HEK293 (cell line): ENCODE measurements at regions not wholly inside any gene's neighbourhood (a gene's known extent, or its start where the extent isn't known, plus 50 kb on each side); places are given as distances from the start of the nearest gene placed in this dataset.

ENCODE experiments used
- CTCF ChIA-PET: fragments of 350-600 bp; formaldehyde crosslinking; extraction: SDS; loops from one replicate; lab custom pipeline; 2021; ENCODE audit warnings: antibody characterized with exemption; lab: Yijun Ruan, JAX
- POLR2A ChIA-PET: fragments of 300-600 bp; formaldehyde crosslinking; extraction: SDS; loops from one replicate; lab custom pipeline; 2020; ENCODE audit warnings: antibody characterized with exemption, inconsistent platforms; lab: Yijun Ruan, JAX
- H3K27ac ChIP-seq: fragments of 200-500 bp; sonication (Bioruptor generic); 2 replicates; pipeline ENCODE4 v1.5.1; 2014; ENCODE audit warnings: low read depth, low read length, control low read depth, inconsistent platforms; ENCODE audit errors: extremely low read depth
- H3K36me3 ChIP-seq, 2 experiments: fragments of 200-500 bp in 1 of 2; sonication (Bioruptor generic) in 1 of 2; 1 replicate in 1 of 2; 2 replicates in 1 of 2; pipeline ENCODE4 v1.5.1; 2014 to 2017; ENCODE audit warnings: inconsistent platforms in 2 of 2, low read length in 2 of 2; ENCODE audit not compliant: control insufficient read depth in 2 of 2, insufficient read depth in 1 of 2
- H3K4me1 ChIP-seq: fragments of 200-500 bp; sonication (Bioruptor generic); 2 replicates; pipeline ENCODE4 v1.5.1; 2014; ENCODE audit warnings: mild to moderate bottlenecking, low read length, inconsistent platforms; ENCODE audit not compliant: control insufficient read depth, insufficient read depth
- H3K4me3 ChIP-seq: 2 replicates; pipeline ENCODE4 v1.5.1; 2011; ENCODE audit warnings: low read depth, mild to moderate bottlenecking, control low read depth, low read length, moderate library complexity
- H3K9me3 ChIP-seq: fragments of 200-500 bp; sonication (Bioruptor generic); 2 replicates; pipeline ENCODE4 v1.5.1; 2014; ENCODE audit warnings: low read depth, low read length, inconsistent platforms; ENCODE audit not compliant: control insufficient read depth, insufficient read depth
- PRDM1 ChIP-seq: fragments of 450-650 bp; formaldehyde crosslinking; IDR thresholded peaks from 2 replicates; pipeline ENCODE4; 2016; ENCODE audit warnings: missing biosample characterization, missing genetic modification characterization
- SCRT1 ChIP-seq: fragments of 450-650 bp; formaldehyde crosslinking; IDR thresholded peaks from 2 replicates; pipeline ENCODE4 v1.5.1; 2016; ENCODE audit warnings: missing biosample characterization, missing genetic modification characterization, borderline replicate concordance
- SETDB1 ChIP-seq: IDR thresholded peaks from one replicate; pipeline ENCODE4 v1.6.1; 2017; ENCODE audit warnings: mild to moderate bottlenecking, low read length, moderate library complexity, mixed read lengths; ENCODE audit not compliant: insufficient read length
- YY2 ChIP-seq: fragments of 450-650 bp; formaldehyde crosslinking; IDR thresholded peaks from 2 replicates; pipeline ENCODE4 v1.5.1; 2016; ENCODE audit warnings: missing biosample characterization, missing genetic modification characterization
- ZBTB20 ChIP-seq: fragments of 450-650 bp; formaldehyde crosslinking; IDR thresholded peaks from 2 replicates; pipeline ENCODE4 v1.5.1; 2016; ENCODE audit warnings: missing biosample characterization, missing genetic modification characterization
- ZBTB48 ChIP-seq: fragments of 450-650 bp; formaldehyde crosslinking; IDR thresholded peaks from 2 replicates; pipeline ENCODE4 v1.5.1; 2016; ENCODE audit warnings: missing biosample characterization, missing genetic modification characterization
- ZBTB8A ChIP-seq: fragments of 450-650 bp; formaldehyde crosslinking; IDR thresholded peaks from 2 replicates; pipeline ENCODE4 v1.5.1; 2016; ENCODE audit warnings: missing biosample characterization, missing genetic modification characterization
- ZNF184 ChIP-seq: fragments of 450-650 bp; IDR thresholded peaks from 2 replicates; pipeline ENCODE4 v1.5.1; 2018; ENCODE audit warnings: missing biosample characterization, mild to moderate bottlenecking, missing genetic modification characterization
- ZNF19 ChIP-seq: fragments of 450-650 bp; formaldehyde crosslinking; IDR thresholded peaks from 2 replicates; pipeline ENCODE4; 2016; ENCODE audit warnings: missing biosample characterization, missing genetic modification characterization, low read depth
- ZNF214 ChIP-seq: fragments of 450-650 bp; formaldehyde crosslinking; IDR thresholded peaks from 2 replicates; pipeline ENCODE4 v1.5.1; 2017; ENCODE audit warnings: missing biosample characterization, mild to moderate bottlenecking, missing genetic modification characterization, borderline replicate concordance
- ZNF239 ChIP-seq: fragments of 450-650 bp; formaldehyde crosslinking; IDR thresholded peaks from 2 replicates; pipeline ENCODE4 v1.5.1; 2016; ENCODE audit warnings: missing biosample characterization, missing genetic modification characterization
- ZNF311 ChIP-seq: fragments of 450-650 bp; formaldehyde crosslinking; IDR thresholded peaks from 2 replicates; pipeline ENCODE4 v1.5.1; 2017; ENCODE audit warnings: missing biosample characterization, missing genetic modification characterization, borderline replicate concordance
- ZNF521 ChIP-seq: fragments of 450-650 bp; formaldehyde crosslinking; IDR thresholded peaks from 2 replicates; pipeline ENCODE4 v1.5.1; 2017; ENCODE audit warnings: missing biosample characterization, mild to moderate bottlenecking, missing genetic modification characterization
- ZNF529 ChIP-seq: fragments of 450-650 bp; formaldehyde crosslinking; IDR thresholded peaks from 2 replicates; pipeline ENCODE4 v1.5.1; 2017; ENCODE audit warnings: missing genetic modification characterization, missing biosample characterization; ENCODE audit not compliant: insufficient replicate concordance
- ZNF530 ChIP-seq: fragments of 450-650 bp; formaldehyde crosslinking; IDR thresholded peaks from 2 replicates; pipeline ENCODE4 v1.5.1; 2016; ENCODE audit warnings: low read depth, missing biosample characterization, missing genetic modification characterization
- ZNF585B ChIP-seq: fragments of 450-650 bp; formaldehyde crosslinking; IDR thresholded peaks from 2 replicates; pipeline ENCODE4 v1.5.1; 2016; ENCODE audit warnings: missing biosample characterization, missing genetic modification characterization
- ZNF623 ChIP-seq: fragments of 450-650 bp; formaldehyde crosslinking; IDR thresholded peaks from 2 replicates; pipeline ENCODE4 v1.5.1; 2016; ENCODE audit warnings: missing biosample characterization, missing genetic modification characterization
- ZNF768 ChIP-seq: fragments of 450-650 bp; formaldehyde crosslinking; IDR thresholded peaks from 2 replicates; pipeline ENCODE4 v1.5.1; 2018; ENCODE audit warnings: missing biosample characterization, mild to moderate bottlenecking, missing genetic modification characterization
- ZNF792 ChIP-seq: fragments of 450-650 bp; formaldehyde crosslinking; IDR thresholded peaks from 2 replicates; pipeline ENCODE4 v1.5.1; 2016; ENCODE audit warnings: missing biosample characterization, missing genetic modification characterization
- ZNF843 ChIP-seq: fragments of 450-650 bp; formaldehyde crosslinking; IDR thresholded peaks from 2 replicates; pipeline ENCODE4 v1.5.1; 2016; ENCODE audit warnings: missing biosample characterization, missing genetic modification characterization
- TF ChIP-seq, protein P1 (sequence below): IDR thresholded peaks from 2 replicates; pipeline ENCODE4 v1.6.1; 2011; ENCODE audit warnings: mild to moderate bottlenecking, low read depth, low read length, borderline replicate concordance
- TF ChIP-seq, protein P2 (sequence below): fragments of 450-650 bp; formaldehyde crosslinking; IDR thresholded peaks from 2 replicates; pipeline ENCODE4 v1.5.1; 2016; ENCODE audit warnings: missing biosample characterization, missing genetic modification characterization, borderline replicate concordance

DNA sequence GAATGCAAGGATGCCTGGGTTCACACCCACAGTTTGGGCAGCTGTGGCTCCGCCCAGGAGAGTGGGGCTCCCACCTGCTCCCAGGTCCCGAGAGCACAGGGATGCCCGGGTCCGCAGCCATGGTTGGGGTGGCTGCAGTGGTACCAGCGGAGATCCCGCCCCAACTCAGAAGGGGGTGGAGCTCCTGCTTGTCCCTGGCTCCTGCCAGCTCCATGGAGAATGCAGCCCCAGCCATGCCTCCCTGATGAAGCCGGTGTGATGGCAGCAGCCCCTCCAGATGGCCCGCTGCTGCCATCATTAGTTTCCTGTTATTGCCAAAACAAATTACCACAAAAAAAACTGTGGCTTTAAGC lies 113.1 kb upstream of the RUNX3 start:
- H3K4me1 ChIP-seq: no peaks in the 10 kb centered on the region
- CTCF ChIA-PET: interaction anchor here (1.3 kb wide), 1 partner anchor 48 kb away, joined by 3 read pairs; no protein-coding TSS in a partner anchor
- POLR2A ChIA-PET: no interaction called here
- no peaks in the 10 kb centered on the region for H3K36me3 ChIP-seq
- H3K4me3 ChIP-seq: no peak overlapping the region
- no peak for TF ChIP-seq SCRT1
- no peak for TF ChIP-seq ZNF19 (tag by site-specific recombination)
- TF ChIP-seq, all 188 proteins: peak for 0
- Histone ChIP-seq H3K27ac (no peak overlapping the region), H3K9me3 (no peaks in the 10 kb centered on the region)

DNA sequence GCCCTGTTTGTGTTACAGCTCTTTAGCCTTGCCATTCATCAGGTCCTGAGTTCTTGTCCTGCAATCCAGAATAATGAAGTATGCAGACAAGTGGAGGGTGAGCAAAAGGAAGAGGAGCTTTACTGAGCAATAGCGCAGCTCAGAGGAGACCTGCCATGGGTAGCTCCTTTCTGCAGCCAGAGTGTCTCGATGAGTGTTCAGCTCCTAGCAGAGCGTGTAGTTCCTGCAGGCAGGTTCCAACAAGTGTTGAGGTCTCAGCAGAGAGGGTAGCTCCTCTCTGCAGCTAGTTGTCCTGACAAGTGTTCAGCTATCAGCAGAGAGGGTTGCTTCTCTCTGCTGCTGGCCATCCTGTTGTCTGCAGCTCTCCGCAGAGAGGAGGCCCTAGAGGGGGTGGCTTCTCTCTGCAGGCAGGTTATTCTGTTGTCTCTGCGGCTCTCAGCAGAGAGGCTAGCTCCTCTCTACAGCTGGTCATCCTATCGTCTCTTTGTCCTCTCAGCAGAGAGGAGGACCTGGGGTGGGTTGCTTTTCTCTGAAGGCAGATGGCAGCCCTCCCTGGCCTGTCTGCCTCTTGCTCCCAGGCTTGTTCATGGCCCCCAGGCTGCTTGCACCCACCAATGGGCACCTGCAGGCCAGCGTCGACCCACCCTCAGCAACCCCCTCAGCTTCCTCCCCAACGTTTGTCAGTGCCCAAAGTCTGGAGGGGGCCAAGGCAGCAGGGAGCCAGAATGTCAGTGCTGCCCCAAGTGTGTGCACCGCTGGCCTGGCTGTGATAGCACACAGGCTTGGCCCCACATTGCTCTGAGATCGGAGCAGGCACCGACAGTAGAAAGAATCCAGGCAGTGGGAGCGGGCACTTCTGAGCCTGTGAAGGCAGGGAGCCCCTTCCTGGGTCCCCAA lies 112.5 kb upstream of the RUNX3 start:
- ChIA-PET CTCF (interaction anchor here (0.9 to 1.0 kb wide), 2 partner anchors 194 to 195 kb away, joined by 3 to 6 read pairs; no protein-coding TSS in a partner anchor), POLR2A (no interaction called here)
- no peak overlapping the region for H3K27ac ChIP-seq
- no peaks in the 10 kb centered on the region for H3K9me3 ChIP-seq
- no peak overlapping the region for H3K4me3 ChIP-seq
- no peaks in the 10 kb centered on the region for H3K4me1 ChIP-seq
- no peak for TF ChIP-seq PRDM1 (tag by site-specific recombination)
- TF ChIP-seq SETDB1: no peak
- no peak for TF ChIP-seq ZNF768 (tag by site-specific recombination)
- no peak for TF ChIP-seq ZNF623 (tag by site-specific recombination)
- TF ChIP-seq YY2 (tag by site-specific recombination): no peak
- no peak for TF ChIP-seq ZBTB20 (tag by site-specific recombination)
- no peak for TF ChIP-seq ZNF521
- no peak for TF ChIP-seq SCRT1
- TF ChIP-seq, protein P1, sequence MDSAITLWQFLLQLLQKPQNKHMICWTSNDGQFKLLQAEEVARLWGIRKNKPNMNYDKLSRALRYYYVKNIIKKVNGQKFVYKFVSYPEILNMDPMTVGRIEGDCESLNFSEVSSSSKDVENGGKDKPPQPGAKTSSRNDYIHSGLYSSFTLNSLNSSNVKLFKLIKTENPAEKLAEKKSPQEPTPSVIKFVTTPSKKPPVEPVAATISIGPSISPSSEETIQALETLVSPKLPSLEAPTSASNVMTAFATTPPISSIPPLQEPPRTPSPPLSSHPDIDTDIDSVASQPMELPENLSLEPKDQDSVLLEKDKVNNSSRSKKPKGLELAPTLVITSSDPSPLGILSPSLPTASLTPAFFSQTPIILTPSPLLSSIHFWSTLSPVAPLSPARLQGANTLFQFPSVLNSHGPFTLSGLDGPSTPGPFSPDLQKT: no peak
- no peak for TF ChIP-seq ZNF529 (tag by site-specific recombination)
- TF ChIP-seq ZBTB8A (tag by site-specific recombination): no peak
- TF ChIP-seq ZNF311 (tag by site-specific recombination): no peak
- TF ChIP-seq ZNF585B: no peak
- TF ChIP-seq ZBTB48 (tag by site-specific recombination): no peak
- no peak for TF ChIP-seq ZNF239 (tag by site-specific recombination)
- TF ChIP-seq, protein P2, sequence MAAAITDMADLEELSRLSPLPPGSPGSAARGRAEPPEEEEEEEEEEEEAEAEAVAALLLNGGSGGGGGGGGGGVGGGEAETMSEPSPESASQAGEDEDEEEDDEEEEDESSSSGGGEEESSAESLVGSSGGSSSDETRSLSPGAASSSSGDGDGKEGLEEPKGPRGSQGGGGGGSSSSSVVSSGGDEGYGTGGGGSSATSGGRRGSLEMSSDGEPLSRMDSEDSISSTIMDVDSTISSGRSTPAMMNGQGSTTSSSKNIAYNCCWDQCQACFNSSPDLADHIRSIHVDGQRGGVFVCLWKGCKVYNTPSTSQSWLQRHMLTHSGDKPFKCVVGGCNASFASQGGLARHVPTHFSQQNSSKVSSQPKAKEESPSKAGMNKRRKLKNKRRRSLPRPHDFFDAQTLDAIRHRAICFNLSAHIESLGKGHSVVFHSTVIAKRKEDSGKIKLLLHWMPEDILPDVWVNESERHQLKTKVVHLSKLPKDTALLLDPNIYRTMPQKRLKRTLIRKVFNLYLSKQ: no peak
- TF ChIP-seq ZNF530 (tag by site-specific recombination): no peak
- TF ChIP-seq ZNF184 (tag by site-specific recombination): no peak
- H3K36me3 ChIP-seq: no peaks in the 10 kb centered on the region

DNA sequence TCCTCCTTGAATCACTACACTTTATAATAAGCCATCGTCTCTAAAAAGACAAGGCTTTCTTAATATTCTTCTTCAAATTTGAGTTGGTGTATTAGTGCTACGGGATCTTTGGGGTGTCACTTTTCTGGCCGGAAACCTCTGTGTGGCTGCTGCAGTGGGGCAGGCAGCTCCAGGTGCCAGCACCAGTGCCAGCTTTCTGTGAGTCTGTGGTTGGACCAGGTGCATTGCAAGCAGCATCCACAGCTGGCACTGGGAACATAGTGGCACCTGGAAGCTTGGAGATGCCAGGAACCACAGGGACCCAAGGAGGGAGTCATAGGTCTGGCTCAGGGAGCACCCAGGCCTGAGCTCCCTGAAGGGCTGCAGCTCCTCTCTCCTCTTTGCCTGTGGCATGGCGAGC lies 111.8 kb upstream of the RUNX3 start:
- TF ChIP-seq ZNF792 (no peak), ZNF214 (no peak), ZNF843 (tag by site-specific recombination) (no peak)
- ChIA-PET POLR2A (interaction anchor here (0.6 kb wide), 1 partner anchor 892 kb away, joined by 3 read pairs; no protein-coding TSS in a partner anchor), CTCF (interaction anchor here (0.9 to 1.0 kb wide), 2 partner anchors 193 to 194 kb away, joined by 3 to 6 read pairs; no protein-coding TSS in a partner anchor)
- Histone ChIP-seq H3K9me3 (no peaks in the 10 kb centered on the region), H3K36me3 (no peaks in the 10 kb centered on the region), H3K4me3 (no peak overlapping the region), H3K4me1 (no peaks in the 10 kb centered on the region), H3K27ac (no peak overlapping the region)
